IMR-90 (cell line): ENCODE measurements at regions not wholly inside any gene's neighbourhood (a gene's known extent, or its start where the extent isn't known, plus 50 kb on each side); places are given as distances from the start of the nearest gene placed in this dataset.

ENCODE experiments used
- ATAC-seq: fragments of 200-7000 bp; cut with Tn5 transposase; 2 replicates; pipeline ENCODE4 v1.9.1; 2020; ENCODE audit warnings: low read depth, mild to moderate bottlenecking, moderate library complexity
- BruUV-seq: library from RNA; stranded (reverse); fragments of 400-500 nt; replicated peaks from 2 replicates; lab custom pipeline; 2021; lab: Mats Ljungman, UMichigan
- CTCF ChIA-PET: fragments of 300-600 bp; formaldehyde crosslinking; extraction: SDS; loops from one replicate; lab custom pipeline; 2021; ENCODE audit warnings: antibody characterized with exemption; lab: Yijun Ruan, JAX
- POLR2A ChIA-PET: fragments of 300-600 bp; sonication (Branson Sonifier 250); formaldehyde crosslinking; loops from one replicate; lab custom pipeline; 2022; ENCODE audit warnings: antibody characterized with exemption; ENCODE audit not compliant: unreplicated experiment; lab: Charles Lee
- DNase-seq: peaks from one replicate; pipeline ENCODE4 v3.0.0; 2013
- H2AFZ ChIP-seq: replicated peaks from 2 replicates; pipeline ENCODE3; 2013; ENCODE audit warnings: low read length, mild to moderate bottlenecking; ENCODE audit not compliant: poor library complexity
- H2AK5ac ChIP-seq: 2 replicates; pipeline ENCODE4 v1.6.1; 2013; ENCODE audit warnings: low read depth, low read length, inconsistent platforms
- H2AK9ac ChIP-seq: replicated peaks from 2 replicates; pipeline ENCODE3; 2013; ENCODE audit warnings: mild to moderate bottlenecking, low read depth, low read length, moderate library complexity; ENCODE audit not compliant: poor library complexity
- H2BK120ac ChIP-seq: 2 replicates; pipeline ENCODE4 v1.6.1; 2013; ENCODE audit warnings: low read depth, low read length, inconsistent platforms
- H2BK15ac ChIP-seq: 3 replicates; pipeline ENCODE4 v1.6.1; 2013; ENCODE audit warnings: low read depth, low read length, inconsistent platforms
- H2BK20ac ChIP-seq: 2 replicates; pipeline ENCODE4 v1.6.1; 2013; ENCODE audit warnings: low read depth, mild to moderate bottlenecking, inconsistent platforms, low read length, moderate library complexity
- H2BK5ac ChIP-seq: 2 replicates; pipeline ENCODE4 v1.6.1; 2013; ENCODE audit warnings: mild to moderate bottlenecking, low read depth, low read length, inconsistent platforms; ENCODE audit not compliant: poor library complexity, severe bottlenecking
- H3K14ac ChIP-seq: replicated peaks from 2 replicates; pipeline ENCODE4 v1.6.1; 2013; ENCODE audit warnings: low read depth, low read length, inconsistent platforms
- H3K18ac ChIP-seq: 2 replicates; pipeline ENCODE4 v1.6.1; 2013; ENCODE audit warnings: low read depth, low read length, control low read depth
- H3K23ac ChIP-seq: 2 replicates; pipeline ENCODE4 v1.6.1; 2013; ENCODE audit warnings: low read depth, low read length, inconsistent platforms
- H3K27ac ChIP-seq: 2 replicates; pipeline ENCODE4 v1.5.1; 2013; ENCODE audit warnings: mild to moderate bottlenecking, control low read depth, low read length; ENCODE audit not compliant: insufficient read depth
- H3K27me3 ChIP-seq: 2 replicates; pipeline ENCODE4 v1.6.1; 2013; ENCODE audit warnings: low read length; ENCODE audit not compliant: control insufficient read depth, insufficient read depth
- H3K36me3 ChIP-seq: 2 replicates; pipeline ENCODE4 v1.6.1; 2013; ENCODE audit warnings: low read length, mixed read lengths; ENCODE audit not compliant: control insufficient read depth, insufficient read depth
- H3K4ac ChIP-seq: 2 replicates; pipeline ENCODE4 v1.6.1; 2013; ENCODE audit warnings: low read depth, low read length, inconsistent platforms
- H3K4me1 ChIP-seq: 2 replicates; pipeline ENCODE4 v1.6.1; 2013; ENCODE audit warnings: low read length, mixed read lengths; ENCODE audit not compliant: control insufficient read depth, insufficient read depth
- H3K4me2 ChIP-seq: 2 replicates; pipeline ENCODE4 v1.6.1; 2013; ENCODE audit warnings: low read depth, mild to moderate bottlenecking, control low read depth, low read length, moderate library complexity
- H3K4me3 ChIP-seq: 2 replicates; pipeline ENCODE4 v1.5.1; 2013; ENCODE audit warnings: low read depth, mild to moderate bottlenecking, control low read depth, low read length, moderate library complexity; ENCODE audit not compliant: insufficient read depth
- H3K56ac ChIP-seq: 2 replicates; pipeline ENCODE4 v1.6.1; 2013; ENCODE audit warnings: low read length, inconsistent platforms; ENCODE audit not compliant: insufficient read depth; ENCODE audit errors: extremely low read depth
- H3K79me1 ChIP-seq, 2 experiments: 2 replicates each; pipeline ENCODE4 v1.6.1; 2013; ENCODE audit warnings: low read length in 2 of 2, inconsistent platforms in 1 of 2, low read depth in 1 of 2
- H3K9ac ChIP-seq: 2 replicates; pipeline ENCODE4 v1.6.1; 2013; ENCODE audit warnings: low read depth, low read length, control low read depth
- H3K9me1 ChIP-seq: 2 replicates; pipeline ENCODE4 v1.6.1; 2013; ENCODE audit warnings: low read length, inconsistent platforms; ENCODE audit not compliant: insufficient read depth
- H3K9me3 ChIP-seq: 2 replicates; pipeline ENCODE4 v1.6.1; 2013; ENCODE audit warnings: low read length; ENCODE audit not compliant: control insufficient read depth, insufficient read depth
- H4K20me1 ChIP-seq: 2 replicates; pipeline ENCODE4 v1.6.1; 2013; ENCODE audit warnings: low read length, inconsistent platforms; ENCODE audit not compliant: insufficient read depth
- H4K5ac ChIP-seq: 2 replicates; pipeline ENCODE4 v1.6.1; 2013; ENCODE audit warnings: mild to moderate bottlenecking, low read depth, low read length, control low read depth
- H4K8ac ChIP-seq, 2 experiments: 2 replicates each; pipeline ENCODE4 v1.6.1; 2013; ENCODE audit warnings: low read depth in 2 of 2, low read length in 2 of 2, control low read depth in 1 of 2, inconsistent platforms in 1 of 2
- H4K91ac ChIP-seq: 2 replicates; pipeline ENCODE4 v1.6.1; 2013; ENCODE audit warnings: low read depth, low read length, inconsistent platforms; ENCODE audit not compliant: insufficient read depth
- BHLHE40 ChIP-seq: fragments of 150-350 bp; IDR thresholded peaks from 2 replicates; pipeline ENCODE4 v1.6.1; 2016; ENCODE audit warnings: mild to moderate bottlenecking, low read depth, low read length
- CEBPB ChIP-seq: IDR thresholded peaks from 2 replicates; pipeline ENCODE4 v1.6.1; 2012; ENCODE audit warnings: low read depth, low read length, improper control_type of control experiment
- CHD1 ChIP-seq: IDR thresholded peaks from 2 replicates; pipeline ENCODE4 v1.6.1; 2012; ENCODE audit warnings: low read depth, low read length, improper control_type of control experiment
- CTCF ChIP-seq: conservative IDR thresholded peaks from 2 replicates; pipeline ENCODE4 v1.5.1; 2012; ENCODE audit warnings: mild to moderate bottlenecking, low read depth, low read length, improper control_type of control experiment
- ELK1 ChIP-seq: fragments of 150-350 bp; IDR thresholded peaks from 2 replicates; pipeline ENCODE4 v1.6.1; 2016; ENCODE audit warnings: low read depth, mild to moderate bottlenecking, low read length, moderate library complexity, borderline replicate concordance
- FOS ChIP-seq: fragments of 150-350 bp; IDR thresholded peaks from 2 replicates; pipeline ENCODE4 v1.6.1; 2016; ENCODE audit warnings: low read depth, low read length
- MAFK ChIP-seq: IDR thresholded peaks from 2 replicates; pipeline ENCODE4 v1.6.1; 2012; ENCODE audit warnings: low read depth, low read length, improper control_type of control experiment
- MAZ ChIP-seq: IDR thresholded peaks from 2 replicates; pipeline ENCODE4 v1.6.1; 2012; ENCODE audit warnings: low read depth, mild to moderate bottlenecking, low read length, improper control_type of control experiment, moderate library complexity, borderline replicate concordance
- MXI1 ChIP-seq: IDR thresholded peaks from 2 replicates; pipeline ENCODE4 v1.6.1; 2012; ENCODE audit warnings: low read depth, mild to moderate bottlenecking, low read length, moderate library complexity, borderline replicate concordance
- NFE2L2 ChIP-seq: fragments of 150-350 bp; IDR thresholded peaks from 2 replicates; pipeline ENCODE4 v1.6.1; 2016; ENCODE audit warnings: low read depth, mild to moderate bottlenecking, low read length
- POLR2A ChIP-seq: IDR thresholded peaks from 2 replicates; pipeline ENCODE4 v1.6.1; 2012; ENCODE audit warnings: mild to moderate bottlenecking, low read depth, low read length
- RAD21 ChIP-seq: IDR thresholded peaks from 2 replicates; pipeline ENCODE4 v1.6.1; 2012; ENCODE audit warnings: low read length, improper control_type of control experiment
- RCOR1 ChIP-seq: IDR thresholded peaks from 2 replicates; pipeline ENCODE4 v1.6.1; 2012; ENCODE audit warnings: mild to moderate bottlenecking, low read length, improper control_type of control experiment; ENCODE audit not compliant: insufficient replicate concordance
- RFX5 ChIP-seq: IDR thresholded peaks from 2 replicates; pipeline ENCODE4 v1.8.0; 2012; ENCODE audit warnings: low read depth, mild to moderate bottlenecking, low read length, moderate library complexity
- SMC3 ChIP-seq: fragments of 150-350 bp; IDR thresholded peaks from 2 replicates; pipeline ENCODE4 v1.6.1; 2016; ENCODE audit warnings: low read depth, mild to moderate bottlenecking, antibody characterized with exemption, low read length, moderate library complexity
- USF2 ChIP-seq: fragments of 150-350 bp; IDR thresholded peaks from 2 replicates; pipeline ENCODE4 v1.6.1; 2017; ENCODE audit warnings: mild to moderate bottlenecking, antibody characterized with exemption, low read length, low read depth
- WGBS, 2 experiments: methylation state at CpG; one replicate each; pipeline versions ENCODE4 v1.1.5 to v1.1.7; 2013; ENCODE audit warnings: missing lambda C conversion rate in 2 of 2; ENCODE audit not compliant: insufficient read length in 1 of 2; ENCODE audit errors: extremely low coverage in 2 of 2; 5-methylcytosine and 5-hydroxymethylcytosine counted together
- dilution Hi-C: fragments of 300-500 bp; cut with HindIII; formaldehyde crosslinking; loops from one replicate; pipeline ENCODE4 v1.14.3; 2018; ENCODE audit warnings: low sequenced_read_pairs; ENCODE audit not compliant: unreplicated experiment
- in situ Hi-C: fragments of 300-500 bp; cut with MboI; formaldehyde crosslinking; loops from 3 replicates; pipeline ENCODE4 v1.14.3; 2019; ENCODE audit warnings: low sequenced_read_pairs, inconsistent platforms, mixed read lengths
- intact Hi-C: fragments of 100-400 bp; cut with micrococcal nuclease; formaldehyde crosslinking; loops from 2 replicates; pipeline ENCODE4 v1.10.0; 2022

- H4K5ac ChIP-seq: no peak overlapping the region
- H2BK5ac ChIP-seq: no peak overlapping the region
- H2BK120ac ChIP-seq: no peak overlapping the region
- H3K36me3 ChIP-seq: no peaks in the 10 kb centered on the region
- no peak overlapping the region for H4K91ac ChIP-seq
- H2AK5ac ChIP-seq: no peak overlapping the region
- WGBS, 2 experiments: 80% methylated on average over 1 of the region's 3 CpGs; no CpG with 5 or more reads in 1 of the 2 experiments
- DNase-seq (no peak), ATAC-seq (no peak)
- no peak overlapping the region for H3K56ac ChIP-seq
- peaks cover 7% of the 10 kb centered on the region; the same call in 1 of the 2 replicates for H3K9me1 ChIP-seq
- H2BK15ac ChIP-seq: no peak overlapping the region
- no peak overlapping the region for H3K23ac ChIP-seq
- BruUV-seq: no TSS peak
- no peak for TF ChIP-seq ELK1
- no peak for TF ChIP-seq NFE2L2
- TF ChIP-seq FOS: no peak
- TF ChIP-seq BHLHE40: no peak
- TF ChIP-seq CTCF: no peak
- no peak for TF ChIP-seq RCOR1
- TF ChIP-seq POLR2A: no peak
- TF ChIP-seq MAFK: no peak
- TF ChIP-seq RFX5: no peak
- no peak for TF ChIP-seq MXI1
- no peak for TF ChIP-seq CHD1
- TF ChIP-seq RAD21: no peak
- no peak for TF ChIP-seq MAZ
- TF ChIP-seq CEBPB: no peak
- no peak for TF ChIP-seq SMC3
- no peak for TF ChIP-seq USF2
- H3K9me3 ChIP-seq: no peaks in the 10 kb centered on the region
- no peak overlapping the region for H3K4me3 ChIP-seq
- no peak overlapping the region for H3K27ac ChIP-seq
- POLR2A ChIA-PET: no interaction called here
- no peak overlapping the region for H4K8ac ChIP-seq
- no peak overlapping the region for H2BK20ac ChIP-seq
- no peak overlapping the region for H3K14ac ChIP-seq
- dilution Hi-C loops: no loop called here
- no peak overlapping the region for H2AFZ ChIP-seq
- intact Hi-C loops: no loop called here
- H2AK9ac ChIP-seq: no peak overlapping the region
- H3K4me1 ChIP-seq: no peaks in the 10 kb centered on the region
- H3K79me1 ChIP-seq: no peaks in the 10 kb centered on the region
- in situ Hi-C loops: no loop called here
- H3K4me2 ChIP-seq: no peak overlapping the region
- CTCF ChIA-PET: no interaction called here
- H3K18ac ChIP-seq: no peak overlapping the region
- H3K27me3 ChIP-seq: peaks cover 2% of the 10 kb centered on the region; the same call in 1 of the 2 replicates
- H4K20me1 ChIP-seq: no peaks in the 10 kb centered on the region
- no peak overlapping the region for H3K9ac ChIP-seq
- H3K4ac ChIP-seq: no peak overlapping the region
Observed at GRCh38 chr5:133731951-133732350, 119.6 kb upstream of the FSTL4 start.
